Activated CD4-positive, alpha-beta T cell treated with anti-CD3 and anti-CD28 coated beads, Interleukin-2, amount 50 U/mL, for 1 hour (primary cell): ENCODE measurements at regions not wholly inside any gene's neighbourhood (a gene's known extent, or its start where the extent isn't known, plus 50 kb on each side); places are given as distances from the start of the nearest gene placed in this dataset.

Experiments used
- DNase-seq: peaks from one replicate; pipeline ENCODE4 v3.0.0-alpha.2; 2020

- no peak for DNase-seq
Observed at GRCh38 chr2:217687771-217688170, 315.0 kb downstream of the TNS1 start.

GRCh38 chr2:217685255-217685605 lies 317.6 kb downstream of the TNS1 start:
- DNase-seq = no peak

- no peak for DNase-seq
Observed at GRCh38 chr2:217684431-217685254, 318.2 kb downstream of the TNS1 start.

DNA sequence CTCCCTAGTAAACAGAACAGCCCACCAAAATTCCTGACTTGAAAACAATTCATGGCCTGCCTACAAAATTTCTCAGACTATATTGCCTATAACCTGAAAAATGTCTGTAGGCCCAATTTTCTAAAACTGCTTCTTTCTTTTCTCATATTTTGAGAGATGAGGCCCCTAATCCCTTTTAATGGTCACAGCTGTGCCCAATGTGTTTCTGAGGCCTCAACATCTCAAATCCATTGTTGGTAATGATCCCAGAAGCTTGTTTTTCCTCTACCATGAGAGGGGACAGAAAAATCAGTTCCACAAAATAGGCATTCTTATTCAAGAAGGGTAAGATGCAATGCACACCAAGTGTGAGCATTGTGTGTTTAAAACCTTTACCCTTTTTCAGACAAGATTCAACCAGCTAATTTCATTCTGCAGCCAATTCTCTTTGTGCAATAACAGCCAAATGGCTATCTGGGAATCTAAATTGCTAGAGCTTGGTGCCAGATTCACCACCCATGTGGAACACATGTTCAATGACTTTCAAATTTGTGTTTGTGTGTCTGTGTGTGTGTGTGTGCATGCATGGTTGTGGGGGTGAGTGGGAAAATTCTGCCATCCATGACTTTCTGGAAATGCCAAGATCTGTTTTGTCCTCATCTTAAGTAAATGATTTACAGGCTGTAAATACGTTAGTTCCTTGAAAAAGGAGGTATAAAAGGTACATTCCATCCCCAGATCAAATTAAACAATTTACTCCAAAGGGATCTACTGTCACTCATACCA lies 319.5 kb downstream of the TNS1 start:
- no peak for DNase-seq

GRCh38 chr2:217681791-217682190 lies 321.0 kb downstream of the TNS1 start:
- DNase-seq = no peak

DNA sequence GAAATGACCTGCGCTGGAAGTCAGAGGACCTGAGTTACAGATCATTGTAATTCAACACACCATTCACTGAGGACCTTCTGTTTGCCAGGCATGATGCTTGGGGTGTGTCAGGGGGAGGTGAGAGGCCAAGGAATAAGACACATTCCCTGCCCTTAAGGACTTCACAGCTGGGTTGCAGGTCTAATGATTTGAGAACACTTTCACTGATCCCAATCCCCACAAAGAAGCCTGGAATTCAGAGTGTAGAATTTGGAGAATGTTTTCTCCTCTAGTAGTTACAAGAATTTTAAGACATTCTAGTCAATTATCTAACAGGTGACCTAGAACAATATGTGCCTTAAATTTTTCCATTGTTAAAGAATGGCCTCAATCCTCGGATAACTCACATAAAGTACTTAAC lies 322.4 kb downstream of the TNS1 start:
- no peak for DNase-seq

DNA sequence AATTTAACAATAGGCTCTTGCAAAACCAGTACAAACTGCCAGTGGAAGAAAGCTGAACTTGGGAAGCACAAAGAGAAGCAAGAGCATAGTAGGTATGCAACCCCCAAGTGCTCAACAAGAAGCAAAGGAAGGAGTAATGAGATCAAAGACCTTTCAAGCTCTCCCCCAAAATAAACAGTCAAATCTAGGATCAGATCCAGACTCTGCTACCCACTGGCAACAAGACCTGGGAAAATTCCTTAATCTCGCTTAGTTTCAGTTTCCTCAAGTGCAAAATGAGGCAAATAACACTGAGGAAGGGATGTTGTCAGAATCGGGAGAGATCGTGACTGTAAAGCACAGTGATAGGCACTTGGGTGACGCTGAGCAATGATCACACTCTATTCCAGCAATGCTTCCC lies 329.2 kb downstream of the TNS1 start:
- DNase-seq = no peak

DNA sequence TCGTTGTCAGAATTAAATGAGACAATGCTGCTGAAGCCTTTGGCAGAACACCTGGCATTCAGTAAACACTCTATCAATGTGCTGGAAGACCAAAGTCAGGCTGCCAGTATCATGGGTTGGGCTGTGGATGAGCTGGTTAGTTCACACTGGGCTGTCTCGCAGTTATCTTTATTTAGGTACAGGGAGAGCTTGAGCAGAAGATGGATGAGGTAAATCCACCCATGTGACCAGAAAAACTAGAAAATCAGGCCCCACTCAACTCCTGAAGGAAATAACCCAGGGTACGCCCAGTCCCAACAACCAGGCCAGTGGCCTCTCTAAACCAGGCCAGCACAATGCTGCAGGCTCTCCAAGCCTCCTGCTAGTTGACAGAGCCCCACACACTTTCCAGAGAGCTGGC lies 330.3 kb downstream of the TNS1 start:
- no peak for DNase-seq

DNA sequence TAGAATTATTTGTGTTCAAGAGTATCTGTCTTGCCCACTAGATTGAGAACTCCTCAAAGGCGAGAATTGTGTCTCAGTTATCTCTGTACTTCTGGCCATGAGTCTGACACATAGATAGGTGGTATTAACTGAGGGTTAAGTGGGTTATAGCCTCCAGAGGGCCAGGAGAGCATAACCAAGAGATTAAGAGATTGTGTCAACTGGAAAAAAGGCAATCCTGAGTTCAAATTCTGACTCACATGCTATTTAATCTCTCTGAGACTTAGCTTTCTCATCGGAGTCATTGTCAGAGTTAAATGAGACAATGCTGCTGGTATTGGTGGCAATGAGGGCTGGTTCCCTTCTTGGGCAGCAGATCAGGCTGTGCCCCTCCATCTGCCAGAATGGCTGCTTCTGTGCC lies 330.9 kb downstream of the TNS1 start:
- no peak for DNase-seq

GRCh38 chr2:217671075-217671474 lies 331.7 kb downstream of the TNS1 start:
- no peak for DNase-seq

GRCh38 chr2:217669831-217670230 lies 333.0 kb downstream of the TNS1 start:
- no peak for DNase-seq

- no peak for DNase-seq
Observed at GRCh38 chr2:217667512-217667911, 335.3 kb downstream of the TNS1 start.

DNA sequence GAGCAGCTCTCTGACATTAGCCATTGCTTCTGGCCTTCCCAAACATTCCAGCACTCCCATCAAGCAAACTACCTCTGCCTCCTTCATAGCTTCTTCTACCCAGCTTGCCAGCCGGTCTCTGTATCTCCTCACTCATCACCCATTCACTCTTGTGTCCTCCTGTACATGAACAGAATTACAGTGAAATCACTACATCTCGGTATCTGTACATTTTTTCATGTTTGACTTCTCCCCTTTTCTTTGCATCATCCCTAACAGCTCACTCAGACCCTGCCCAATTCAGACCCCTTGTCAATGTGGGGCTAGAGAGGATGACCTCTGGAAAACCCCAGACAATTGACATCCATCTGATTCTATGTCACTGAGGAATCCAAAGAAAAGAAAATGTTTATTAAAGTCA lies 335.8 kb downstream of the TNS1 start:
- DNase-seq = no peak

- DNase-seq = no peak
Observed at GRCh38 chr2:217666338-217666737, 336.5 kb downstream of the TNS1 start.

DNA sequence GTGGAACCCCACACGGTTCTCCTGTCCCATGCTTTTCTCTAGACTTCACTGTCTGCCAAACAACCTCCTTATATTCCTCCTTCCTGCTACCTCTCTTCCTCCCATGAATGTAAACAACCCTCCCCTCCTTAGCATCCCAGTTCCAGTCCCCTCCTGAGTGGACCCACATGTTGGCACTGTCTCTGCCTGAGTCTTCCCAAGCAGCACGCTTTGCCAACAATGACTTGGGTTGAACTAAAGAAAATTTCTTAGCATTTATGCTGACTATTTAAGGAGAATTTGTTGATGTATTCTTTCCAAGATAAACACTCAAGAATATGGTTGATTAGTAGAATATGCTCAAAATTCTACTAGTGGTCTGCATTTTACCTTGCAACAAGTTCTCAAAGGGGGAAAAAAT lies 338.0 kb downstream of the TNS1 start:
- DNase-seq = no peak

- no peak for DNase-seq
Observed at GRCh38 chr2:217662984-217663602, 339.7 kb downstream of the TNS1 start.

GRCh38 chr2:217661378-217661777 lies 341.4 kb downstream of the TNS1 start:
- DNase-seq = no peak

DNA sequence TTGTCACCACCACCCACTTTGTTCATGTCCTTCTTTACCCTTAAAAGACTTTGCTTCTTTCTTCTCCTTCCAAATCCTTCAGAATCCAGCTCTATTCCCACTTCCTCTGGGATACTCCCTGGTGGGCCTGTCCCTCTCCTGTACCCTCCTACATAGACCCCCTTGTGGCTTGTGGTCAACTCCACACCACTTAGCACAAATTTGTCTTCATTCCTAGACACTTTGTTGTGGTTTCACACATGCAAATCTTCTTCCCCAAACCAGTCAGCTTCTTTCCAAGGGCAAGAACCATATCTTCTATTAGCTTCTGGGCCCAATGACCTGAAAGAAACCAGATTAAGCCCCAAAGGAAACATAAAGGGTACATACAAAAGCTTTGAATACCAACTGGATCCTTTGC lies 342.4 kb downstream of the TNS1 start:
- no peak for DNase-seq

DNA sequence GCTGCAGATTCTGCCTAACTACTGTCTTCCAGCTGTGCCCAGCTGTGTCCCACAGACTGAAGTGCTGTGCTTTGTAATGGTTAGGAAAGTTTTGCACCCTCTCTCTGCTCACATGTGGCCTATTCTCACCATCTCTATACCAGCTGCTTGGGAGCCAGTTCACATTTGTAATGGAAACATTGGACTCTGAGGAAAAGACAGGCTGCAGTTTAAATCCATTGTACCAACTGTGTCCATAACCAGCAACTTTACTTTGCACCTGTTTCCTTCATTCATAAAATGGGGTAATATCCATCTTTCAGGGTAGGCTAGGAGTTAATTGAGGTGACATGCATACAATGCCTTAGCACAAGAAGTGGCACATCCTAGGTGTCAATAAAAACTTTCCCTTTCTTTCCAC lies 344.0 kb downstream of the TNS1 start:
- DNase-seq = no peak

GRCh38 chr2:217657252-217657651 lies 345.5 kb downstream of the TNS1 start:
- no peak for DNase-seq

- no peak for DNase-seq
Observed at GRCh38 chr2:217656316-217656715, 346.5 kb downstream of the TNS1 start.

GRCh38 chr2:217655651-217656050 lies 347.1 kb downstream of the TNS1 start:
- no peak for DNase-seq

DNA sequence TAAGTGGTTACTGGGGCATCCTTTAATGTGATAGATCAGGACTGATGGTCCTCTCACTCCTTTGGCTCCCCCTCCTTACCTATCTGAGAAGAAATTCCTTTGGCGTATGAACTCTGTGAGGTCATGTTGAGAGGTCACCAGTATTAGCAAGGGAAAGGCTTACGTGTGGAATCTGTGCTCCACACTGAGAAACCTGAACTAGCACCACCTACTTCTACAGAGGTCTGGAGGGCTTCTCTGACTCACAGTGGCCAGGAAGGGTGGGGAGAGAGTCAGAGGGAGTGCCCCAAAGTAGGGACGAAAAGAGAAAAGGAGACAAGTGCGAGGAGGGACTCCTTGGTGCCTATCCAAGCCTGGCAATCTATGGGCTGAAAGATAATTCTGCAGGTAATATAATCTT lies 348.6 kb downstream of the TNS1 start:
- no peak for DNase-seq
